Endodermal cell (in vitro differentiated cells): ENCODE measurements at regions not wholly inside any gene's neighbourhood (a gene's known extent, or its start where the extent isn't known, plus 50 kb on each side); places are given as distances from the start of the nearest gene placed in this dataset.

Source experiments
- DNase-seq: peaks from one replicate; pipeline ENCODE4 v3.0.0-alpha.2; 2017
- H3K27ac ChIP-seq: 2 replicates; pipeline ENCODE4 v1.5.1; 2013; ENCODE audit warnings: mild to moderate bottlenecking, low read depth, low read length, moderate library complexity
- H3K27me3 ChIP-seq: 2 replicates; pipeline ENCODE4 v1.6.1; 2013; ENCODE audit warnings: mild to moderate bottlenecking, low read length, moderate library complexity; ENCODE audit not compliant: insufficient read depth, control insufficient read depth, poor library complexity, severe bottlenecking
- H3K36me3 ChIP-seq: 2 replicates; pipeline ENCODE4 v1.7.0; 2013; ENCODE audit warnings: mild to moderate bottlenecking, low read length, moderate library complexity; ENCODE audit not compliant: control insufficient read depth, insufficient read depth
- H3K4me1 ChIP-seq: one replicate; pipeline ENCODE4 v1.7.0; 2013; ENCODE audit warnings: low read length; ENCODE audit not compliant: control insufficient read depth, insufficient read depth
- H3K4me3 ChIP-seq: 2 replicates; pipeline ENCODE4 v1.5.1; 2013; ENCODE audit warnings: mild to moderate bottlenecking, low read length, moderate library complexity
- H3K9ac ChIP-seq: 2 replicates; pipeline ENCODE4 v1.6.1; 2013; ENCODE audit warnings: mild to moderate bottlenecking, low read length, moderate library complexity; ENCODE audit not compliant: poor library complexity, severe bottlenecking; ENCODE audit errors: extremely low read depth
- H3K9me3 ChIP-seq: 2 replicates; pipeline ENCODE4 v1.6.1; 2013; ENCODE audit warnings: mild to moderate bottlenecking, low read length, moderate library complexity; ENCODE audit not compliant: control insufficient read depth
- H3K27ac Mint-ChIP-seq: 2 replicates; pipeline ENCODE4 v1.8.0; 2020; ENCODE audit warnings: mixed read lengths
- H3K27me3 Mint-ChIP-seq: 2 replicates; pipeline ENCODE4 v1.8.0; 2021; ENCODE audit warnings: mild to moderate bottlenecking, mixed read lengths; ENCODE audit not compliant: insufficient read depth
- H3K36me3 Mint-ChIP-seq: 2 replicates; pipeline ENCODE4 v1.8.0; 2020; ENCODE audit warnings: low read depth, mixed read lengths
- H3K4me1 Mint-ChIP-seq: 2 replicates; pipeline ENCODE4 v1.8.0; 2020; ENCODE audit warnings: mixed read lengths
- H3K4me3 Mint-ChIP-seq: 2 replicates; pipeline ENCODE4 v1.8.0; 2020; ENCODE audit warnings: mild to moderate bottlenecking, moderate library complexity, mixed read lengths
- H3K9me3 Mint-ChIP-seq: 2 replicates; pipeline ENCODE4 v1.8.0; 2020; ENCODE audit warnings: mild to moderate bottlenecking, mixed read lengths
- CTCF ChIP-seq: fragments of 200-600 bp; sonication (generic); conservative IDR thresholded peaks from 2 replicates; pipeline ENCODE4 v1.5.0; 2021; ENCODE audit warnings: antibody characterized with exemption, mild to moderate bottlenecking
- WGBS, 2 experiments: methylation state at CpG; one replicate each; pipeline versions ENCODE4 v1.1.5 to v1.1.7; 2013; ENCODE audit warnings: missing lambda C conversion rate in 2 of 2, mixed read lengths in 1 of 2; ENCODE audit not compliant: insufficient coverage in 1 of 2, insufficient read length in 1 of 2; 5-methylcytosine and 5-hydroxymethylcytosine counted together

- no peaks in the 10 kb centered on the region for H3K27me3 ChIP-seq
- H3K9me3 ChIP-seq, result peaks cover 19% of the 10 kb centered on the region
- no peak overlapping the region for H3K4me3 Mint-ChIP-seq
- no peaks in the 10 kb centered on the region for H3K27me3 Mint-ChIP-seq
- H3K27ac Mint-ChIP-seq, result no peak overlapping the region
- no peak for TF ChIP-seq CTCF
- H3K4me3 ChIP-seq, result no peak overlapping the region
- H3K36me3 ChIP-seq, result no peaks in the 10 kb centered on the region
- WGBS, 2 experiments, result 92% methylated on average over 2 of the region's 2 CpGs; no CpG with 5 or more reads in 1 of the 2 experiments
- H3K9ac ChIP-seq, result no peak overlapping the region
- no peaks in the 10 kb centered on the region for H3K36me3 Mint-ChIP-seq
- DNase-seq, result no peak
- no peaks in the 10 kb centered on the region for H3K4me1 ChIP-seq
- H3K9me3 Mint-ChIP-seq, result peaks cover 9% of the 10 kb centered on the region
- no peak overlapping the region for H3K27ac ChIP-seq
- peaks cover 16% of the 10 kb centered on the region for H3K4me1 Mint-ChIP-seq
Observed at GRCh38 chr1:98316286-98316905, 345.1 kb upstream of the SNX7 start.

GRCh38 chr1:98315309-98315708 lies 346.2 kb upstream of the SNX7 start:
- DNase-seq, result no peak
- WGBS, 2 experiments, result 94% methylated on average over 1 of the region's 1 CpG; no CpG with 5 or more reads in 1 of the 2 experiments
- peaks cover 4% of the 10 kb centered on the region for H3K9me3 Mint-ChIP-seq
- no peaks in the 10 kb centered on the region for H3K4me1 ChIP-seq
- no peaks in the 10 kb centered on the region for H3K27me3 Mint-ChIP-seq
- no peak overlapping the region for H3K4me3 Mint-ChIP-seq
- H3K27ac ChIP-seq, result no peak overlapping the region
- no peaks in the 10 kb centered on the region for H3K27me3 ChIP-seq
- TF ChIP-seq CTCF, result no peak
- no peaks in the 10 kb centered on the region for H3K36me3 ChIP-seq
- H3K27ac Mint-ChIP-seq, result no peak overlapping the region
- H3K9me3 ChIP-seq, result peaks cover 8% of the 10 kb centered on the region
- H3K9ac ChIP-seq, result no peak overlapping the region
- no peak overlapping the region for H3K4me3 ChIP-seq
- peaks cover 16% of the 10 kb centered on the region for H3K4me1 Mint-ChIP-seq
- no peaks in the 10 kb centered on the region for H3K36me3 Mint-ChIP-seq

GRCh38 chr1:98314601-98315000 lies 346.9 kb upstream of the SNX7 start:
- peaks cover 1% of the 10 kb centered on the region for H3K9me3 ChIP-seq
- H3K36me3 Mint-ChIP-seq, result no peaks in the 10 kb centered on the region
- H3K27ac ChIP-seq, result no peak overlapping the region
- H3K4me3 ChIP-seq, result no peak overlapping the region
- 96% methylated on average over 1 of the region's 1 CpG; no CpG with 5 or more reads in 1 of the 2 experiments for WGBS, 2 experiments
- no peak for TF ChIP-seq CTCF
- H3K4me3 Mint-ChIP-seq, result no peak overlapping the region
- no peaks in the 10 kb centered on the region for H3K27me3 ChIP-seq
- H3K4me1 ChIP-seq, result no peaks in the 10 kb centered on the region
- no peak for DNase-seq
- no peak overlapping the region for H3K27ac Mint-ChIP-seq
- no peaks in the 10 kb centered on the region for H3K27me3 Mint-ChIP-seq
- no peaks in the 10 kb centered on the region for H3K36me3 ChIP-seq
- no peak overlapping the region for H3K9ac ChIP-seq
- H3K4me1 Mint-ChIP-seq, result peaks cover 16% of the 10 kb centered on the region
- H3K9me3 Mint-ChIP-seq, result peaks cover 3% of the 10 kb centered on the region
